Dedifferentiated amniotic fluid mesenchymal stem cell (primary cell): ENCODE measurements at regions not wholly inside any gene's neighbourhood (a gene's known extent, or its start where the extent isn't known, plus 50 kb on each side); places are given as distances from the start of the nearest gene placed in this dataset.
"Not testable (repeated sequence)": the region's sequence is repeated elsewhere in the genome, so short reads cannot be mapped to it uniquely, and the experiment has no call there.

ENCODE experiments used
- DNase-seq: peaks from one replicate; pipeline ENCODE4 v3.0.0-alpha.2; 2016; ENCODE audit errors: extremely low spot score

DNA sequence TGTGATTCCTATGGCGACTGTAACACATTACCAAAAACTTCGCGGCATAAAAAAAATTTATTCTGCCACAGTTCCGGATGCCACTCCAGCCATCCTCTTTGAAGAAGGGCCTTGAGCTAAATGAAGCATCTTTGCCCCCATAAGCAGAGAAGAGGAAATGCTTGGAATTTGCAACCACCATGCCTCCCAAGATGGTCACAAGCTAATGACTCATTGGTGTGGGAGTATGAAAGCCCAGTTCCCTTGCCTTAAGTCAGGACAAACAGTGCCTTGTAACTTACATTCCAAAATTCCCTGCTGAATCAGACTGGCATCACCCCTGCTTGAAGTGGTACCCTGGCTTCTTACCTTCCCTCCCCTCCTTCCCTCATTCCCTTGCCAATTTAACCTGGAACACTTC, 1077.4 kb downstream of the EPHA3 start:
- peak; percentile 38 for DNase-seq

DNA sequence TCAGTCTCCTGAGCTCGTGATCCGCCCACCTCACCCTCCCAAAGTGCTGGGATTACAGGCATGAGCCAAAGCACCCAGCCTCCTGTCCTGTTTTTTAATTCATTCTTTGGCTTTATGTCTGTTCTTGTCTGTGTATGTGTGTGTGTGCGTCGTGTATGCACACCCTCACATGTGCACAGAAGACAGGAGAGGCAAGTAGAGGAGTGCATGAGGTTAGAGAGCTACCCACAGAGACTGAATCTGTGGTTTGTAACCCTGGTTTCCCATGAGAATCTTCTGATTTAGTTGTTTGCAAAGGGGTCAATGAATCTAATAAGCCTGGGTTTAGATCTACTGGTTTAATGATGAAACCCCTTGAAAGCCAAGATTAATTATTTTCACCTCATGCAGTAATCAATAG, 1090.0 kb downstream of the EPHA3 start:
- DNase-seq, result not testable (repeated sequence)

DNA sequence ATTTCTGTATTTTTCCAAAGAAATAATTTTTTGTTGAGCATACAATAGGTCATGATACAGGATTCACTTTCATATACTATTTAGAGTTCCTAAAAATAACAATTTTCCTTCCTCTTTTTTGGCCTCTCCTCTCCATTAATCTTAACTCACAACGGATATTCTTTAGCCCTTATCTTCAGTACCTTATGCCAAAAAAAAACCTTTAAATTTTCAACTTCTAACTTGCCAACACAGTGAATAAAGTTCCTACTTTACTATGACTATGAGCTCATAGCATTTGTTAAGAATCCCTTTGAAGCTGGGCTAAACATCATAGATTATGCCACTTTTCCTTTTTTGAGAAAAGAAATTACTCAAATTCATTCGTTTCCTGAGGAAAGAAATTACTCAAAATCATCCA, 1095.5 kb downstream of the EPHA3 start:
- not testable (repeated sequence) for DNase-seq

DNA sequence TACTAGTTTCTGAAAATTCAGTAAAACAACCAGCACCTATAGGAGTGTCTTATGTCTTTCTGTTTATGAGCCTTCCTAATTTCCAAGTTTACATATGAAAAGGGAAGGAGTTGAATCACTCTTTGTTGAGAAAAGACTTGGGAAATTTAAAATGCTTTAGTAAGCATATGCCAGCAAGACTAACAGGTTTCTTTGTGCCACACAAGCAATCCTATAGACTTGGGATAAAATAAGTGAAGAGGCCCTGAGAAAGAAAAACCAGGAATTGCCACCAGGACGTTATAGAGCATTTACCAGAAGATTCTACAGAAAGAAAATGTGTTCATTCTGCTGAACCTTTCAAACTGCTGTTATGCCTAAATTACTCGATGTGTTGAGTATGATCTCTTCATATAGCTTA, 1099.1 kb downstream of the EPHA3 start:
- DNase-seq, result not testable (repeated sequence)

DNA sequence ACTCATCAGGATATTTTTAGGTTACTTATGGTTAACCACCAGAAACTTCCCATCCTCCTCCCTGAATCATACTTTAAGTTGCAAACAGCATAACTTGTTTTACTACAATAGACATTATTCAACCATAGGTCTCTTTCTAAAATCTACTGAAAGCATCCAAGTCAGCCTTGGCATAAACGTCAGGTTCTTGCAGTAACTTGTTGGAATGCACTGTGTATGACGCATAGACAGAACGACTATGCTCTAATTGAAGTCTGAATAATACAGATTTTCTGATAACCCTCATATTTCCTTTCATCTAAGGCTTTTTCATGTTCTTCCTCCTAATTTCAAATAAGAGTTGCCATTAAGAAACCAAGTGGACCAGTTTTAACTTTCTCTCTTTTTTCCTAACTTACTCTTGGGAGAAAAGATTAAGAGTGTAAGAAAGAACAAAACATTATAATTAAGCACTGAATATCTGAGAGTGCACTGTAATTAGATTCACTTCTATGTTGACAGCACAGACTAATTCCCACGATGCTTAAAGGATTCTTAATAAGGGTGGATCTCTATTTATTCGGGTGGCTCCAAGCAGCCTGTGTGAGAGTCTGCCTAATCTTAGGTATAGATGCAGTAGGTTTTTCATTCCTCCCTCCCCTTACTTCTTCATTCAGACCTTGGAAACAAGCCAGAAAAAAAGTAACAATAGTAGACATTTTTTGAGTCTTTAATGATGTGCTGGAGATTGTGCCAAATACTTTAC, 1100.1 kb downstream of the EPHA3 start:
- not testable (repeated sequence) for DNase-seq

DNA sequence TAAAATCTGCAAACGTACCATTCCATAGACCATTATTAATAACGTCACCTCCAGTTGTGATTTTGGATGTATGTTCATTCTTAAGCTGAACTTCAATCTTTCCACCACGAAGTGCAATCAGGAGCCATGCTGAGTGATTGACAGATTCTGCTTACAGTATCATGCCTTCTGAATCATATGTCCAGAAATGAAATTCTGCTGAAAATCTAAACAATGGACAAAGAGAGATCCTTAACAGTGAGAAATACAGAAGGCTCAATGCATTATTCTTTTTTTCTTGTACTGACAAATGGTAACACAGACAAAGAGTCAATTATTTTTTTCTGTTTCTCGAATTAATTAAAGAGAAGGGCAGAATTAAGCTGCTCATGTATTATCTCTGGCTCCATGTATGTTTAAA, 1114.5 kb downstream of the EPHA3 start:
- no peak for DNase-seq

DNA sequence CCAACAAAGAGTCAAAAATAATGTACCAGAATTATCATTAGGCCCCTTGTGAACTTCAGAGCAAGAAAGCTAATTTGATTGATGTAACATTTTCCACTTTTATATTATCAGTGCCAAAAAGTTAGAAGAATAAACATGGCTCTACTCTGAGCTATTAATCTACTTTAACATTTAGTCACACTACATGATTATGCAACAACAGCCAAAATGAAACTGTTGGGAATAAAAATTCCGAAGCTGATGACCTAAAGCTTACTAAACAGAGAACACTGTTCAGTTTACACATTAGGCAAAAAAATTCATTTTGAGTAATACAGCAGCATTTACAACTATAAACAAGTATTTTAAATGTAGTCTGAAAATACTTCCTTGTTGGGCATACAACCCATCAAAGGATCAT, 1134.1 kb downstream of the EPHA3 start:
- no peak for DNase-seq

DNA sequence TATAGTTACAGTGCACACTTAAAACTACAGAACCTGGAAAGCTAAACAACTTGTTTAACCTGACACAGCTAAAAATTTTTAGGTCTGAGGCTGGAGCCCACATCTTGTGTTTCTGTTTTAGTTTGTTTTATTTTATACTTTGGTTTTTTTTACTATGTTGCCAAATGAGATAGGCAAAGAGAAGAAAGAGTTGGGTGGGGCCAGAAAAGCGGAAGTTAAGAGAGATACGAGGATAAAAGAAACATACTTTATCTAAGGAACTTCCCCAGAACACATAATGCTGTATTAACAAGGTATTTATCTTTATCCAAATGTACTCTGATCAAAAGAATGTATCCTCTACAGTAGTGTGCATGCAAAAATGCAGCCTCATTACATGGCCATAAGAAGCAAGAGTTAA, 1145.7 kb downstream of the EPHA3 start:
- no peak for DNase-seq

DNA sequence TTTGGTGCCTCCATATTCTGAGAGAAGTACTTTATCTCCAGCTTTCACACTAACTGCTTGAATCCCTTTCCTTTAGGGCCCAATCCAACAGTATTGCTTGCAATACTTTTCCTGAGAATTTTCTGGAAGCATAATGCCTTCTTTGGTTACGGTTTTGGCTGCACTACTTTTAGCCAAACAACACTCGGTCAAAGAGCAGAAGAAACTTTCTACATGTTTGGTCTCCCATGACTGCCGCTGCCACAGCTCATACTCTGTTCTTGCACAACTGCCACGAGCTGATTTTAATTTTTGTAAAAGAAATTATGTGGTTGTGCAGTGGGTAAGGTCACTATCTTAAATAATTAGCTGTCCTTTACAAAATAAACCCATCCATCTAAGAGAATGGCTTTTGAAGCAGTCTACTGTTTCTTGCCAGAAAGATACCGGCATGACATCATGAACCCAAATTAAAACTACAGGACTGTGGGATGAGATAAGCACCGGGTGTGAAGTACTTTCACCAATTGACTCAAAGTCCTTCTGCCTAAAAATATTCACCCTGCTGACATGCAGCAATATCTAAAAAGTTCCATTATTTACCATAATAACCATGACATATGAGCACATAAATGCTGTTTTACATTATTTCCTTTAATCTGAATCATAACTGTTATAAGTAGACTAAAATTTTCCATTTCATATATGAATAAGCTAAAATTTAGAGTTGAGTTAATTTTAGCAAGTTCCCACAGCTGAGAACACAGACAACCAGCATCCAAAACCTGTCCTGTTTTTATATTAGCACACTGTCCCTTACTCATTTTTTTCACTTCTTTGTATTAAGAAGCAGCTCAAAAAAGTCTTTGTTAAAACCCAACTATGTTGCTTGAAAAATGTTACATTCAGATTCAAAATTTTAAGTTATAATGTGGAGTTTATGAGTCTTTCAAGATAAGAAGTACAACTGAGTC, 1154.3 kb downstream of the EPHA3 start:
- no peak for DNase-seq
